Uterus (tissue), 3 donors: ENCODE measurements at regions not wholly inside any gene's neighbourhood (a gene's known extent, or its start where the extent isn't known, plus 50 kb on each side); places are given as distances from the start of the nearest gene placed in this dataset.

Experiments used
- DNase-seq, 2 donors: peaks; one replicate each; pipeline ENCODE4 v3.0.0-alpha.2; 2019 to 2020
- H3K27ac ChIP-seq, 2 donors: fragments of 200-600 bp; sonication (generic); 1 replicate in 1 of 2; 2 replicates in 1 of 2; pipeline ENCODE4 v1.5.1; 2016 to 2018
- H3K27me3 ChIP-seq, 2 donors: fragments of 200-600 bp; sonication (generic); one replicate each; pipeline ENCODE4 v1.5.1; 2018 to 2019; ENCODE audit warnings: control low read depth in 1 of 2
- H3K36me3 ChIP-seq, 2 donors: fragments of 200-600 bp; sonication (generic); one replicate each; pipeline ENCODE4 v1.5.1; 2019; ENCODE audit warnings: control low read depth in 1 of 2
- H3K4me1 ChIP-seq, 2 donors: fragments of 200-600 bp; sonication (generic); one replicate each; pipeline ENCODE4 v1.5.1; 2018 to 2019; ENCODE audit warnings: control low read depth in 1 of 2
- H3K4me3 ChIP-seq, 2 donors: fragments of 200-600 bp; sonication (generic); 1 replicate in 1 of 2; 2 replicates in 1 of 2; pipeline ENCODE4 v1.5.1; 2018 to 2019; ENCODE audit warnings: mild to moderate bottlenecking in 1 of 2
- H3K9me3 ChIP-seq, 2 donors: fragments of 200-600 bp; sonication (generic); one replicate each; pipeline ENCODE4 v1.5.1; 2019; ENCODE audit warnings: control low read depth in 1 of 2
- CTCF ChIP-seq, 4 experiments: fragments of 200-600 bp in 2 of 4; fragments of 450-650 bp in 2 of 4; sonication (generic) in 2 of 4; IDR thresholded peaks; one replicate each; pipeline ENCODE4 v1.5.1; 2016 to 2019; ENCODE audit warnings: antibody characterized with exemption in 4 of 4, mild to moderate bottlenecking in 2 of 4, moderate library complexity in 1 of 4
- POLR2A ChIP-seq, 2 donors: fragments of 450-650 bp; IDR thresholded peaks; one replicate each; pipeline ENCODE4 v1.6.1; 2016; ENCODE audit warnings: antibody characterized with exemption in 2 of 2, mild to moderate bottlenecking in 1 of 2, moderate library complexity in 1 of 2
- intact Hi-C: fragments of 100-400 bp; cut with DNase I; formaldehyde crosslinking; loops from one replicate; pipeline ENCODE4 v1.15.1; 2023; ENCODE audit warnings: low total_unique reads
- donor health status: DM: yes; HTN: yes; CAD: no.

- intact Hi-C loops = no loop called here
- DNase-seq = no peak
- H3K9me3 ChIP-seq = no peaks in the 10 kb centered on the region
- no peaks in the 10 kb centered on the region for H3K4me1 ChIP-seq
- no peaks in the 10 kb centered on the region for H3K36me3 ChIP-seq
- no peak overlapping the region for H3K4me3 ChIP-seq
- TF ChIP-seq CTCF (IDR thresholded peaks at IDR 0.05) (no peak), POLR2A (IDR thresholded peaks at IDR 0.05) (no peak)
- H3K27me3 ChIP-seq = no peaks in the 10 kb centered on the region
- H3K27ac ChIP-seq = no peak overlapping the region
These were observed 119.4 kb downstream of the C1orf94 start for GRCh38 chr1:34296059-34296458.

GRCh38 chr1:34302798-34303197, 126.1 kb downstream of the C1orf94 start:
- no peak for TF ChIP-seq CTCF (IDR thresholded peaks at IDR 0.05)
- no peak for TF ChIP-seq POLR2A (IDR thresholded peaks at IDR 0.05)
- DNase-seq = no peak

GRCh38 chr1:34303218-34303617, 126.5 kb downstream of the C1orf94 start:
- H3K36me3 ChIP-seq = no peaks in the 10 kb centered on the region

More at GRCh38 chr1:34302798-34303197, 126.1 kb downstream of the C1orf94 start:
- H3K9me3 ChIP-seq = no peaks in the 10 kb centered on the region
- no peaks in the 10 kb centered on the region for H3K4me1 ChIP-seq
- H3K27me3 ChIP-seq = no peaks in the 10 kb centered on the region
- no peaks in the 10 kb centered on the region for H3K36me3 ChIP-seq
- intact Hi-C loops = no loop called here
- no peak overlapping the region for H3K4me3 ChIP-seq
- no peak overlapping the region for H3K27ac ChIP-seq

GRCh38 chr1:34306568-34306967, 129.9 kb downstream of the C1orf94 start:
- Histone ChIP-seq H3K4me1 (no peaks in the 10 kb centered on the region), H3K27me3 (no peaks in the 10 kb centered on the region), H3K4me3 (no peak overlapping the region), H3K27ac (no peak overlapping the region), H3K36me3 (no peaks in the 10 kb centered on the region), H3K9me3 (no peaks in the 10 kb centered on the region)
- intact Hi-C loops = no loop called here
- no peak for TF ChIP-seq POLR2A (IDR thresholded peaks at IDR 0.05)
- no peak for TF ChIP-seq CTCF (IDR thresholded peaks at IDR 0.05)
- DNase-seq = no peak

More at GRCh38 chr1:34303218-34303617, 126.5 kb downstream of the C1orf94 start:
- TF ChIP-seq POLR2A (IDR thresholded peaks at IDR 0.05) (no peak), CTCF (IDR thresholded peaks at IDR 0.05) (no peak)
- H3K9me3 ChIP-seq = no peaks in the 10 kb centered on the region
- H3K4me3 ChIP-seq = no peak overlapping the region
- no peaks in the 10 kb centered on the region for H3K27me3 ChIP-seq
- H3K4me1 ChIP-seq = no peaks in the 10 kb centered on the region
- no peak for DNase-seq
- no peak overlapping the region for H3K27ac ChIP-seq
- intact Hi-C loops = no loop called here

GRCh38 chr1:34312359-34312758, 135.7 kb downstream of the C1orf94 start:
- Histone ChIP-seq H3K9me3 (no peaks in the 10 kb centered on the region), H3K4me3 (no peak overlapping the region), H3K4me1 (no peaks in the 10 kb centered on the region), H3K27ac (no peak overlapping the region), H3K27me3 (no peaks in the 10 kb centered on the region), H3K36me3 (no peaks in the 10 kb centered on the region)
- DNase-seq = no peak
- intact Hi-C loops = no loop called here
- TF ChIP-seq POLR2A (IDR thresholded peaks at IDR 0.05) = no peak

GRCh38 chr1:34315974-34316373, 139.3 kb downstream of the C1orf94 start:
- no peak for DNase-seq
- intact Hi-C loops = no loop called here

More at GRCh38 chr1:34315974-34316373, 139.3 kb downstream of the C1orf94 start:
- no peaks in the 10 kb centered on the region for H3K9me3 ChIP-seq
- no peaks in the 10 kb centered on the region for H3K4me1 ChIP-seq
- H3K27me3 ChIP-seq = no peaks in the 10 kb centered on the region
- H3K36me3 ChIP-seq = no peaks in the 10 kb centered on the region
- no peak for TF ChIP-seq POLR2A (IDR thresholded peaks at IDR 0.05)
- no peak overlapping the region for H3K4me3 ChIP-seq
- H3K27ac ChIP-seq = no peak overlapping the region
